RPMI7951 (cell line): ENCODE measurements at regions not wholly inside any gene's neighbourhood (a gene's known extent, or its start where the extent isn't known, plus 50 kb on each side); places are given as distances from the start of the nearest gene placed in this dataset.
"Not testable (repeated sequence)": the region's sequence is repeated elsewhere in the genome, so short reads cannot be mapped to it uniquely, and the experiment has no call there.

Source experiments
- DNase-seq: peaks from one replicate; pipeline ENCODE4 v3.0.0-alpha.2; 2012; ENCODE audit warnings: low read depth

DNA sequence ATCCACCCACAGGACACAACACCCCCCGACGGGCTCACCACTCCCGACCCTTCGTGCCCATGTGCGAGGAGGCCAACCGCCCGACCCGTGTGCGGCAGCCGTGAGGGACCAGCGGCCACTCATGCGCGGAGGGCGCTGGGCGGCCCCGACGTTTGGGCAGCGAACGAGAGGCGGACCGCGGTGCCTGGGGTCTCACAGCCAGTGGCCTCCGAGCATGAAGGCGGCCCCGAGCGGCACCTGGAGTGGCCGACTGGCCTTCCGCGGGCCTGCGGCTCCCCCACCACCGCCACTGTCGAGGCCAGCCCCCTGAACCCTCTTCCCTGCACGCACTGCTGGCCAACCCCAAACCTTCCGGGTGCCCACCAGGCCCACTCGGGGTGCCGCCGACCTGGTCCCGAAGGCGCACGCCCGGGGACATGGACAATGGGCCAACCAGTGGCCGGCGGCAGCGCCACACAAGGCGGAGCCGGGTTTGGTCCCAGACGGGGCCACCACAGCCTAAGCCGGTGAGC, 4274.9 kb upstream of the OR11H1 start:
- DNase-seq = no peak

DNA sequence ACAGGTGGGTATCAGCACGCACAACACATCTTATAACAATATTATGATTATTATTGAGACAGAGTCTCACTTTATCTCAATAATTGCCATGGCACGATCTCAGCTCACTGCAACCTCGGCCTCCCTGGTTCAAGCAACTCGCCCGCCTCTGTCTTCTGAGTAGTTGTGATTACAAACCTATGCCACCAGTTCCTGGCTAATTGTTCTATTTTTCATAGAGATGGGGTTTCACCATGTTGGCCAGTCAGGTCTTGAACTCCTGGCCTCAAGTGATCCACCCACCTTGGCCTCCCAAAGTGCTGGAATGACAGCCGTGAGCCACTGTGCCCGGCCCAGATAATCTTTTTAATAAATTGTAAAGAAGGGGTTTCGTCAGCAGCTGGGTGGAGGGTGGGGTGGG, 4257.0 kb upstream of the OR11H1 start:
- DNase-seq = not testable (repeated sequence)

DNA sequence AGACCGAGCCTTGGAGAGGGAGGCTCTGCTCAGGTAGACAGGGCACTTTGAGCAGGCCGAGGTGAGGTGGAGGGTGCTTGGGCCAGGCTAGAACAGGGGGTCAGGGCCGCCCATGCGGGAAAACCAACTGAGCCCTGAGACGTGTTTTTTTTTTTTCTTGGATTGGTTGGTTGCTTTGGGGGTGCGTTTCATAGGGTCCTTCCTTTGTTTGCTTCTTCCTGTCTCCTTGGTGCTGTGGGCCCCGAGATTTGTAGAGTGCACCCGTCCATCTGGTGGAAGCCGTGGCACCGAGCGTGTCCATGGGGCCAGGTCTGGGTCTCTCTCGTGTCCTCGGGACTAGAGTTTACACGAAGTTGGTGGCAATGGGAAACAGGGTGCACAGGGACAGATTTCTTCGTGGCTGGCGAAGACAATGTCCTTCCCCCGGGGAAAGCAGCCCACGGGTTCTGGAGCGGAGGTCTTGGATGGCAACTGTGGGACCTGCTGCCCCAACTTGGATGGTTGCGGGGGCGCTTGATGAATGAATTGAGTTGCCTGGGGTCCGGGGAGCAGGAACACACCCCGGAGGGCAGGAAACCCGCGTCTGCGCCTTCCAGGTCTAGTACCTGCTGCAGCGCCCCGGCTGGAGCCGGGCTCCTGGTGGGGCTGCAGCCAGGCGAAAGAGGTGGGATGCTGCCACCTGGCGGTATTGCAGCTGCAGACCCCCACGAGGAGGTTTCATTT, 4242.7 kb upstream of the OR11H1 start:
- DNase-seq = peak; percentile 2

DNA sequence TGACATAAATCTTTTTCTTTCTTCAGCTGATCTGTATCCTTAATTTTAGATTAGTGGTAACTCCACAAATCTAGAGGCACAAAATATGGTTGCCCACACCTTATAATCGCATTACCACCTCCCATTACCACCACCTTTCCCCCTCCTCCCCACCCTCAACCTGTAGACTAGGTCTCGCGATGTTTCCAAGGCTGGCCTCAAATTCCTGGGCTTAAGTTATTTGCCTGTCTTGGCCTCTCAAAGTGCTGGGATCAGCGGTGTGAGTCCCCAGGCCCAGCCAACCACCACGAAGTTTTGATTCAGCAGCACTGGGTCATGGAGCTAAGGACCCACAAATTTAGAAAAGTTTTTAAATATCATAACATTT, 4242.2 kb upstream of the OR11H1 start:
- DNase-seq = not testable (repeated sequence)

DNA sequence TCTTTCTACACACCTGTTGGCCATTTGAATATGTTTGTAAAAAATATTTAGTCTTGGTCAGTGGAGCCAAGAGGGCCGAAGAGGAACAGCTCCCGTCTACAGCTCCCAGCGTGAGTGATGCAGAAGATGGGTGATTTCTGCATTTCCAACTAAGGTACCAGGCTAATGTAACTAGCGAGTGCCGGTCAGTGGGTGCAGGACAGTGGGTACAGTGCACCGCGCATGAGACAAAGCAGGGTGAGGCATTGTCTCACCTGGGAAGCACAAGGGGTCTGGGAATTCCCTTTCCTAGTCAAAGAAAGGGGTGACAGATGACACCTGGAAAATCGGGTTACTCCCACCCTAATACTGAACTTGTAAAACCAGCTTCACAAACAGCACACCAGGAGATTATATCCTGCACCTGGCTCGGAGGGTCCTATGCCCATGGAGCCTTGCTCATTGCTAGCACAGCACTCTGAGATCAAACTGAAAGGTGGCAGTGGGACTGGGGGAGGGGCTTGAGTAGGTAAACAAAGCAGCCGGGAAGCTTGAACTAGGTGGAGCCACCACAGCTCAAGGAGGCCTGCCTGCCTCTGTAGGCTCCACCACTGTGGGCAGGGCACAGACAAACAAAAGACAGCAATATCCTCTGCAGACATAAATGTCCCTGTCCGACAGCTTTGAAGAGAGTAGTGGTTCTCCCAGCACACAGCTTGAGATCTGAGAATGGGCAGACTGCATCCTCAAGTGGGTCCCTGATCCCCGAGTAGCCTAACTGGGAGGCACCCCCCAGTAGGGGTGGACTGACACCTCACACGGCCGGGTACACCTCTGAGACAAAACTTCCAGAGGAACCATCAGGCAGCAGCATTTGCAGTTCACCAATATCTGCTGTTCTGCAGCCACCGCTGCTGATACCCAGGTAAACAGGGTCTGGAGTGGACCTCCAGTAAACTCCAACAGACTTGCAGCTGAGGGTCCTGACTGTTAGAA, 4239.5 kb upstream of the OR11H1 start:
- not testable (repeated sequence) for DNase-seq

DNA sequence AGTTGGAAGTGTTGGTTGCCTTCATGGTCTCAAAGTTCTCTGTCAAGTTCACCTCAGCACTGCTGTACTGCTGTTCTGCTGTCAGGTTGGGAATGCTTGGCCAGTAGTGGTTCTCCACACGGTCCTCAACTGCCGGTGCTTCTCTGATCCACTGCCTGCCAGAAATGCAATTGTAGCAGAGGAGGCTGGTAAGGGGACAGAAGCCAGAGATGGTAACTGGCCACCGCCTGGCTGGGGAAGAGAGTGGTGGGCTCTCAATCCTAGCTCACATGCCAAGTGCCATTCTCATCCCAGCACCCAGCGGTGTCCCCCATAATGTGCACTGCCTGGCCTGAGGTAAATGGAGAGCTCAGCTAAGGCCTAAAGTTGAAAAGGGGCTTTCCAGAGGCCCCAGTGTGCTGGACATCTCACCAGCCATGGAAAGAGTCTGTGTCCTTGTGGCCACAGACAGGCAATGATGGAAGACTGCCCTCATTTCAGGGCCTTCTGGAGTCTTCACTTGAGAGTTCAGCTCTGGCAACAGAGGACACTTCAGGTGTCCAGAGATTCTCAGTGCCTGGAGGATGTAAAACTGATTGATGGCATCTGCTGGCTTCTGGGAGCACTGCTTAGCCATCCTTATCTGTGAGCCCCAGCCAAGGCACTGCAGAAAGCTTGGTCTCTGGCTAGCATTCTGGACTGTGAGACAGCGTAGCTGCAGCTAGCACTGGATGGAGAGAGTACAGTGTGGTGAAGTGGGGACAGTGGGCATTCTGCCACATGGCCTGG, 4229.7 kb upstream of the OR11H1 start:
- DNase-seq = not testable (repeated sequence)

DNA sequence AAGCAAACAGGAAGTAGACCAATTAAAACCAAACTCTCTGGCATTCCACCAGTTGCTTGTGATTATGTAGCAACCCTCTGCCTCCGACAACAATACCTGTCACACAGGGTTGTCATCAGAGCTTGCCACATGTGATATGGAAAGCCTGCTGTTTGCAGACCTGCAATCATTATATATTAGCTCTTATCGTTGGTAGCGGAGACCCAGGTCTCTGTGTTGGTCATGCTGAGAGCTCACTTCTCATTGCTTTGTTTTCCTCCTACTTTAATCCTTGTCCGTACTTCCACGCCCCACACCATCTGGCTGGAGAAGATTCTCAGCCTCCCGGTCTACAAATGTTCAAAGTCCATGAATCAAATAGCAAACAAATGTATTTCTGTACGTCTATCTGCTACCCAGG, 4225.6 kb upstream of the OR11H1 start:
- DNase-seq = not testable (repeated sequence)

DNA sequence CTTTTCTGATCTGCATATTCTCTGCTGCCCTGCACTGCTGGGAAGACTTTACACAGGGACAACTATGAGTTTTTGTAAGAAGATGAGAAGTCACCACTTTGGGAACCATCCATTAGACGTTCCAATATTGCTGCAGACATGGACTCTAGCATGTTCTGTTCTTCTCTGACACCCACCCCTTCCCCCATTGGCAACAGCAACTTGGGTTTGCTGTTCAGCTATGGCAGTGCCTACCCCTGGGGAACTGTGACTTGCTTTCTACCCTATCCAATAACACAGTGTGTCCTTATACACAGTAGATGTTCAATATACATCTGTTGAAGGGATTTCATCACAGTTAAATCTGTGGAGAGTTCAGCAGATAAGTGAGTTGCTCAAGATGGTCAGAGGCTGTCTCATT, 4225.1 kb upstream of the OR11H1 start:
- DNase-seq = not testable (repeated sequence)

DNA sequence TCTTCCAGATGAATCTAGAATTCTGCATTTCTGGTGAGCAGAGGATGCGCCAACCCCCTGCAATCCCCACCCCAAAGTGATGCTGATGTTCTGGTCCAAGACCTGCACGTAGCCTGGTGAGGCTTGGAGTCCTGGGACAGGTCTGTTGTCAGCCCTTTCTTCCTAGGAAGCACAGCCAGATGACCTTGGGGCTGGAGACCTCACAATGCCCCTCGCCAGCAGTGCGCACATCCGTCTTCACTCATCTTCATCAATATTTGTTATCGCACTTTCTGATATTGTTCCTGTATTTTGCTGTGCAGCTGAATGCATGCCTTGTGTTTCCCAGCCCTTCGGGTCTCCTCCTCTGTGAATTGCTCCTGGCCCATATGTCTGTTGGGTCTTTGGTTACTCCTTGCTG, 4222.8 kb upstream of the OR11H1 start:
- DNase-seq = not testable (repeated sequence)

DNA sequence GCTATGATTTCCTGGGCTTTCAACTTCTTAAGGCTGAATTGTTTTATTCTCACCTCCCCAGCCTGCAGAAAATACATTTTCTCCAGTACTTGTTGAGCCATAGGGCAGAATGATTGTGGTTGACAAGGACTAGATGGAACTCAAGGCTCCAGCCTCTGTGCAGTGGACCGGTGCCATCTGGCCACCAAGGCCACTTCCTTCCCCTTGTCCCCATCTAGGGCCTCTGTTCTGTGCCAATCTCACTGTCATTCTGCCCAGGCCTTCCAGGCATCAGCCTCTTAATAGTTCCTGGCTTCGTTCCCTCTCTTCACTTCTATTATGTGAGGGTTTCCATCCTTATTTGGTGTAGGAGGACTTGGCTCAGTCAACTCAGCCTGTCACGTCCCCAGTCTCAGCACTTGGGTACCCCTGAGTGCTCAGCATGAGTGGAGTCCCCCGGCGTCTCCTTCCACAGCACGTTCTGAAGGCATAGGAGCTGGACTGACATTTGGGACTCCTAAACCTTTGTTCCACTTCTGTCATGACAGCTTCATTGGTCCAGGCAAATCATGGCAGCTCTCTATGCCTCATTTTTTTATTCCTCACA, 4221.0 kb upstream of the OR11H1 start:
- DNase-seq = not testable (repeated sequence)

DNA sequence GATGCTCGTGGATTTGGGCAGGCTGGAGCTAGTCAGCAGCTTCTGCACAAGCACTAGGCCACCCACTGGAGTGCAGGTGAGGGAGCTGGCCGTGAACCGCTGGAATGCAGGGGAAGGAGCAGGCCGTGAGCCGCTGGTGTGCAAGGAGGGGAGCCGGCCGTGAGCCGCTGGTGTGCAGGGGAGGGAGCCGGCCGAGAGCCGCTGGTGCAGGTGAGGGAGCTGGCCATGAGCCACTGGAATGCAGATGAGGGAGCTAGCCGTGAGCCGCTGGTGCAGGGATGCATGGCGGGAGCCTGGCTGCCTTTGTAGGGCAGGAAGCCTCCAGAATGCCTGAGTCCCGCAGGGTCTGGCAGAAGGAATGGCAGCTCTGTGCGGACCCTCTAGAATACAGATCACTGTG, 4220.0 kb upstream of the OR11H1 start:
- DNase-seq = no peak

DNA sequence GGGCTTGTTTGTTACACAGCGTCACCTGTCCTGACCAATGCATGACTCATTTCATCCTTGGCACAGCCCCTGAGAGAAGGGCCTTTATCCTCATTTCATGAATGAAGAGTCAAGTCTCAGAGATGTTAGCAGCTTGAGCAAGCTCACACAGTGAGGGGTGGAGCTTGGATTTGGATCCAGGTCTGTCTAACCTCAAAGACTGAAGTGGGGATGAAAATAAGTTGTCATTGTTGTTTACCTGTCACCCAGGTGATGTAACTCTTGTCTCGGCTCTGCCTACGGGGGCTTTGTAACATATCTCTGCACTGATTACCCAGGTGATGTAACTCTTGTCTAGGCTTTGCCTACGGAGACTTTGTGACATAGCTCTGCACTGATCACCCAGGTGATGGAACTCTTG, 4218.2 kb upstream of the OR11H1 start:
- DNase-seq = not testable (repeated sequence)

DNA sequence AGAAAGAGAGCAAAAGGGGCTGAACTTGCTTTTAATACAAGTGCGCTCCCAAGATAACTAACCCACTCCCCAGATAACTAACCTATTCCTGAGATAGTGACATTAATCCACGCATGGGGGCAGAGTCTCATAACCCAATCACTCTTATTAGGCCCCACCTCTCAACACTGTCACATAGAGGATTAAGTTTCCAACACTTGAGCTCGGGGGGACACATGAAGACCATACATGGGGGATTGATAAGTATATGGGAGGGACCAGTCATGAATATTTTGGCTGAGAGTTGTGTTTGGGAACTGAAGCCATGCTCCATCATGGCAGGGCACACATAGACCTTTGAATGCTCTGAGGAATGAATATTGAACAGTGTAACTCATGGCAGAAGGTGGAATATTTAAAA, 4217.3 kb upstream of the OR11H1 start:
- not testable (repeated sequence) for DNase-seq

DNA sequence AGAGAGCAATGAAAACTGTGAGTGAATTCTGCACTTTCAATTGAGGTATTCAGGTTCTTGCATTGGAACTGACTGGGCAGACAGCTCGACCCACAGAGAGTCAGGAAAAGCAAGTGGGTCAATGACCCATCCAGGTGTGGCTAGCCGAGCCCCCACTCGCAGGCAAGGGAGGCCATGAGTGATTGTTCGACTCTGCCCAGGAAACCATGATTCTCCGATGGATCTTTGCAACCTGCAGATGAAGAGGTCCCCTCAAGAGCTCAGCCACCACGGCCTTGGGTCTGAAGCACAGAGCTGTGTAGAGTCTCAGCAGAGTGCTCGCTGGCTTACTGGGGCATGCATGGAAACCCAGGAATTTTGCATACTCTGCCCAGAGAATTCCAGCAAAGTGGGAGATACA, 4215.4 kb upstream of the OR11H1 start:
- not testable (repeated sequence) for DNase-seq

DNA sequence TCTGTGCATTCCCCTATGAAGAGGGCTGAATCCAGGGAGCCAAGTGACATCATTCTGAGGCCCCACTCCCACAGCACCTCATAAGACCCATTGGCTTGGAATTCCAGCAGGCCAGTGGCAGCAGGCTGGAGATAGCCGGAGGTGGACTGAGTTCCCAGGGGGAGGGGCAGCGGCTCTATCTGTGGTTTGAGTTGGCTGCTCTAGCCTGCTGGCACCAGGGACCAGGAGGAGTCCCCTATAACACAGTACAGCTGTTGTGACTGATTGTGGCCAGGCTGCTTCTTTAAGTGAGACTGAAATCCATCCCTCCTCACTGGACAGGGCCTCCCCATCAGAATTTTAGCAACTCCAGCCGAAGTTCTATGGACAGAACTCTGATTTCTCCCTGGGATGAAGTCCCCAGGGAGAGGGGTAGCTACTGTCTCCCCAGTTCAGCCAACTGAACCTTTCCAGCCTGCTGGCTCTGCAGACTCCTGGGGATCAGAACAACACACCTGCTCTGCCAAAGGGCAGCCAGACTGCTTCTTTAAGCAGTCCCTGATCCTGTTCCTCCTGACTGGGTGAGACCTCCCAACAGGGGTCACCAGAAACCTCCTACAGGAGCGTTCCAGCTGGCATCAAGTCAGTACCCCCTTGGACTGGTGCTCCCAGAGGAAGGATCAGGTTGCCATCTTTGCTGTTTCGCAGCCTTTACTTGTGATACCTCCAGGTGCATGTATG, 4214.8 kb upstream of the OR11H1 start:
- not testable (repeated sequence) for DNase-seq

DNA sequence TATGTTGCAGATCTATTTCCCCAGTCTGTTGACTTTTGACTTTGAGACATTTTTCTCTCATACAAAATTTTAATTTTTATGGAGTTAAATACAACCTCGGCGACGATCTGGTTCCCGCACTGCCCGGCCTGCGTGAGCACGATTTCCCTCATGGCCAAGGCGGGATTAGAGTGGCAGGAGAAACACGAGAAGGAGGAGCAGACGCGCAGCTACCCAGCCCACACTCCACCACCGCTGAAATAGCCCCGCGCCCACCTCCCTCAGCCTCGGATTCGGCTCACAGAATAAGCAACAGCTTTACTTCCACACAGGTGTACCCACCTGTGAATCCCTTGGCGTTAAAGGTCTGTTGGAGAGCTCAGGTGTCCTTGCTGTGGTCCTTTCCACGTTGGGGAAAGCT, 4209.4 kb upstream of the OR11H1 start:
- not testable (repeated sequence) for DNase-seq

DNA sequence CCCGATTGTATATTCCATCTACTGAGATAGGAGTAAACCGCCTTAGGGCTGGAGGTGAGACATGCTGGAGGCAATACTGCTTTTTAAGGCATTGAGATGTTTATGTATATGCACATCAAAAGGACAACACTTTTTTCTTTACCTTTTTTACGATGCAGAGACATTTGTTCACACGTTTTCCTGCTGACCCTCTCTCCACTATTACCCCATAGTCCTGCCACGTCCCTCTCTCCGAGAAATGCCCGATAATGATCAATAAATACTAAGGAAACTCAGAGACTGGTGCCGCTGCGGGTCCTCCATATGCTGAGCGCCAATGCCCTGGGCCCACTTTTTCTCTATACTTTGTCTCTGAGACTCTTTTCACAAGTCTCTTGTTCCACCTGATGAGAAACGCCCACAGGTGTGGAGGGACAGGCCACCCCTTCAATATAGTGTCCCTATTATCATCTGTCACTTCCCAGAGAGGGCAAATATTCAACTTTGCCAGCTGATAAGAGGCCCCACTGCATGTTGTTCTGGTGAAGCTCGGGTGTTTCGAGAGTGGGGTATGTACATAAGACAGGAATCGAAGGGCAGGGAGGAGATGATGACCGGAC, 4203.5 kb upstream of the OR11H1 start:
- DNase-seq = not testable (repeated sequence)

DNA sequence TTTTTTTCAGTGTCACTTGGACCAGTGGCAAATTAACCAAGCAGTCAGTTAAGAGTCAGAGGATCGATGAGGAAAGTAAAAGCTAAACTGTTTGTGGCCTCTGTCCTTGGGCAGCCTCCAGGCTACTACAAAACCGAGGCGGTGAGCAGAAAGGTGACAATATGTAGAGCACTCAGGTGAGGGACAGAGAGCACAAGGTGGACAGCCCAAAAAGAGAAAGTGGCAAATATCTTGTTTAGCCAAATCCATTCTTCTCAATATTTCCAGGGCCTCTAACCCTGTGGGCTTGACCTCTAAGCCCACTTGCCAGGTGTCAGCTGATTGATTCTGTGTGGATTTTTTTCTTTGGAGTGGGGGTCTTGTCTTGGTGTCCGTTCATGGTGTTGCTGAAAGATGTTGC, 4202.2 kb upstream of the OR11H1 start:
- DNase-seq = no peak

DNA sequence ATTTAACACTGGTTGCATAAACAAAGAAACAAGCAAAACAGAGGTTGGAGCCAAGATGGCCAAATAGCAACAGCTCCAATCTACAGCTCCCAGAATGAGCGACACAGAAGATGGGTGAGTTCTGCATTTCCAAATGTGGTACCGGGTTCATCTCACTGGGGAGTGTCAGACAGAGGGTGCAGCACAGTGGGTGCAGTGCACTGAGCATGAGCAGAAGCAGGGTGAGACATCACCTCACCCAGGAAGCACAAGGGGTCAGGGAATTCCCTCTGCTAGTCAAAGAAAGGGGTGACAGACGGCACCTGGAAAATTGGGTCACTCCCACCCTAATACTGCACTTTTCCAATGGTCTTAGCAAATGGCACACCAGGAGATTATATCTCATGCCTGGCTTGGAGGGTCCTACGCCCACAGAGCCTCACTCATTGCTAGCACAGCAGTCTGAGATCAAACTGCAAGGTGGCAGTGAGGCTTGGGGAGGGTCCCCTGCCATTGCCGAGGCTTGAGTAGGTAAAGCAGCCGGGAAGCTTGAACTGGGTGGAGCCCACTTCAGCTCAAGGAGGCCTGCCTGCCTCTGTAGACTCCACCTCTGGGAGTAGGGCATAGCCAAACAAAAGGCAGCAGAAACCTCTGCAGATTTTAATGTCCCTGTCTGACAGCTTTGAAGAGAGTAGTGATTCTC, 4186.5 kb upstream of the OR11H1 start:
- not testable (repeated sequence) for DNase-seq

DNA sequence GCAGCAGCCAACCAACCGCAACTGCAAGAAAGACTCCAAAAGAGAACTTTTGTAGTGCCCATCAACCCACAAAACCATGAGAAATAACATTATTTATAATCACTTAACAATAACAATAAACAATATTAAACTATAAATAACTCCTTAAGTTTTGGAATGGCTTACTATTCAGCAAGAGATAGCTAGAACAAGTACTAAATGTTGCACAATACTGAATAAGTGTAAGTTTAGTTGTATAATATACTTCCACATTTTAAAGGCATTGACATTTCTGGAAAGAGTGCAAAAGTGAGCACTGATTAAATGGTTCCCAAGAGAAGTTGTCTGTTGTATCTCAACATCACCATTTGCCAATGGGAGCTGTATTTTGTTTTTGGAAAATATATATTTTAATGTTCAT, 4176.8 kb upstream of the OR11H1 start:
- DNase-seq = not testable (repeated sequence)
